Calu3 (cell line): ENCODE measurements at regions not wholly inside any gene's neighbourhood (a gene's known extent, or its start where the extent isn't known, plus 50 kb on each side); places are given as distances from the start of the nearest gene placed in this dataset.

ENCODE experiments used
- BruUV-seq: library from RNA; stranded (reverse); fragments of 400-500 nt; replicated peaks from 2 replicates; lab custom pipeline; 2021; lab: Mats Ljungman, UMichigan
- CTCF ChIA-PET: fragments of 300-600 bp; sonication (Branson Sonifier 250); formaldehyde crosslinking; loops from one replicate; lab custom pipeline; 2022; ENCODE audit warnings: antibody characterized with exemption; lab: Charles Lee
- DNase-seq: peaks from one replicate; pipeline ENCODE4 v3.0.0; 2022
- H3K27ac Mint-ChIP-seq: one replicate; pipeline ENCODE4 v1.8.0; 2022; ENCODE audit warnings: mixed read lengths; ENCODE audit not compliant: unreplicated experiment
- H3K27me3 Mint-ChIP-seq: one replicate; pipeline ENCODE4 v1.8.0; 2022; ENCODE audit warnings: mixed read lengths; ENCODE audit not compliant: unreplicated experiment
- H3K36me3 Mint-ChIP-seq: one replicate; pipeline ENCODE4 v1.8.0; 2022; ENCODE audit warnings: mild to moderate bottlenecking, moderate library complexity, mixed read lengths; ENCODE audit not compliant: insufficient read depth, unreplicated experiment
- H3K4me1 Mint-ChIP-seq: one replicate; pipeline ENCODE4 v1.8.0; 2022; ENCODE audit warnings: mild to moderate bottlenecking, low read depth, mixed read lengths; ENCODE audit not compliant: unreplicated experiment
- H3K4me3 Mint-ChIP-seq: one replicate; pipeline ENCODE4 v1.8.0; 2022; ENCODE audit warnings: mild to moderate bottlenecking, low read depth, moderate library complexity, mixed read lengths; ENCODE audit not compliant: unreplicated experiment
- H3K9me3 Mint-ChIP-seq: one replicate; pipeline ENCODE4 v1.8.0; 2022; ENCODE audit warnings: low read depth, mixed read lengths; ENCODE audit not compliant: unreplicated experiment
- intact Hi-C: fragments of 100-400 bp; cut with micrococcal nuclease; formaldehyde crosslinking; loops from one replicate; pipeline ENCODE4 v1.10.0; 2022; ENCODE audit not compliant: unreplicated experiment
- TF ChIP-seq, protein P1 (sequence below): fragments of 200-600 bp; IDR thresholded peaks from one replicate; pipeline ENCODE4 v1.8.0; 2022; ENCODE audit warnings: antibody characterized with exemption; ENCODE audit not compliant: unreplicated experiment

DNA sequence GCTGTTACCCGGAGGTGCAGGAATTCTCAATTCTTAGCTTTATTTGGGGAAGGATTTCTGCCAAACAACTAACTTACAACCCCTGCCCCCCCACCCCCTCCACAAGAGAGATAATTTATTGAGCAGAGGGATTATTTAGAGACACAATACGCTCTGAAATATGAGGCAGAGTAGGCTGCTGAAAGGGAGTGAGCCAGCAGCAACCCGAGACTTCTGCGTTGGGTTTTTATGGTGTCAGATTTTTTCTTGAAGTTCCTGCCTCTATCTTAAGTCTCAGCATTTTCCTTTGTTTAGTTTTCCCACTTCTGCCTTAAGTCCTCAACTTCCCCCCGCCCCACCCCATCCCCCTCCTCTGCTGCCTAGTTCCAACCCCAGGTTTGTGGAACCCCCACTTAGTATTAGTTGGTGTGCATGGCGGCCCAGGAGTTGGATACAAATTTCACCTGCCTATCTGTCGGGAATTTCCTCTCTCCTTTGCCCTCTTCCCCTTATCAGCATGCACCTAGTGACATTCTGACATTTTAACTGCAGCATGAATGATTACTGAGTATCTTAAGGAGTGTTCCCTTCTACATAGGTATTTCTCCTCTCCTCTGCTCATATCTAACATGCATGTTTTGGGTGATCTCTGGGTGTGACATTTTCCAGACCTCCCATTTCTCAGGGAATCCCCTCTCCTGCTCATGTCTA, 1635.9 kb upstream of the LRRTM1 start:
- Mint-ChIP-seq H3K27me3 (no peaks in the 10 kb centered on the region), H3K4me1 (no peaks in the 10 kb centered on the region), H3K27ac (no peak overlapping the region), H3K9me3 (peaks cover 4% of the 10 kb centered on the region), H3K4me3 (no peak overlapping the region), H3K36me3 (no peaks in the 10 kb centered on the region)
- intact Hi-C loops = no loop called here
- BruUV-seq = no TSS peak
- no peak for DNase-seq
- CTCF ChIA-PET = interaction anchor here (0.7 kb wide), 1 partner anchor 339 kb away, joined by 3 read pairs; no protein-coding TSS in a partner anchor
- TF ChIP-seq, protein P1, sequence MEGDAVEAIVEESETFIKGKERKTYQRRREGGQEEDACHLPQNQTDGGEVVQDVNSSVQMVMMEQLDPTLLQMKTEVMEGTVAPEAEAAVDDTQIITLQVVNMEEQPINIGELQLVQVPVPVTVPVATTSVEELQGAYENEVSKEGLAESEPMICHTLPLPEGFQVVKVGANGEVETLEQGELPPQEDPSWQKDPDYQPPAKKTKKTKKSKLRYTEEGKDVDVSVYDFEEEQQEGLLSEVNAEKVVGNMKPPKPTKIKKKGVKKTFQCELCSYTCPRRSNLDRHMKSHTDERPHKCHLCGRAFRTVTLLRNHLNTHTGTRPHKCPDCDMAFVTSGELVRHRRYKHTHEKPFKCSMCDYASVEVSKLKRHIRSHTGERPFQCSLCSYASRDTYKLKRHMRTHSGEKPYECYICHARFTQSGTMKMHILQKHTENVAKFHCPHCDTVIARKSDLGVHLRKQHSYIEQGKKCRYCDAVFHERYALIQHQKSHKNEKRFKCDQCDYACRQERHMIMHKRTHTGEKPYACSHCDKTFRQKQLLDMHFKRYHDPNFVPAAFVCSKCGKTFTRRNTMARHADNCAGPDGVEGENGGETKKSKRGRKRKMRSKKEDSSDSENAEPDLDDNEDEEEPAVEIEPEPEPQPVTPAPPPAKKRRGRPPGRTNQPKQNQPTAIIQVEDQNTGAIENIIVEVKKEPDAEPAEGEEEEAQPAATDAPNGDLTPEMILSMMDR = no peak

- CTCF ChIA-PET = no interaction called here
- intact Hi-C loops = no loop called here
- no peaks in the 10 kb centered on the region for H3K4me1 Mint-ChIP-seq
- H3K27ac Mint-ChIP-seq = no peak overlapping the region
- BruUV-seq = no TSS peak
- H3K4me3 Mint-ChIP-seq = no peak overlapping the region
- no peak for DNase-seq
- no peaks in the 10 kb centered on the region for H3K27me3 Mint-ChIP-seq
- TF ChIP-seq, protein P1 = no peak
- peaks cover 6% of the 10 kb centered on the region for H3K9me3 Mint-ChIP-seq
- no peaks in the 10 kb centered on the region for H3K36me3 Mint-ChIP-seq
Measured at GRCh38 chr2:81937944-81938343, 1633.4 kb upstream of the LRRTM1 start.

- BruUV-seq = no TSS peak
- CTCF ChIA-PET = no interaction called here
- Mint-ChIP-seq H3K36me3 (no peaks in the 10 kb centered on the region), H3K27ac (no peak overlapping the region), H3K4me3 (no peak overlapping the region), H3K9me3 (peaks cover 6% of the 10 kb centered on the region), H3K27me3 (no peaks in the 10 kb centered on the region), H3K4me1 (no peaks in the 10 kb centered on the region)
- intact Hi-C loops = no loop called here
- TF ChIP-seq, protein P1 = no peak
- no peak for DNase-seq
Measured at GRCh38 chr2:81903534-81903933, 1599.0 kb upstream of the LRRTM1 start.

DNA sequence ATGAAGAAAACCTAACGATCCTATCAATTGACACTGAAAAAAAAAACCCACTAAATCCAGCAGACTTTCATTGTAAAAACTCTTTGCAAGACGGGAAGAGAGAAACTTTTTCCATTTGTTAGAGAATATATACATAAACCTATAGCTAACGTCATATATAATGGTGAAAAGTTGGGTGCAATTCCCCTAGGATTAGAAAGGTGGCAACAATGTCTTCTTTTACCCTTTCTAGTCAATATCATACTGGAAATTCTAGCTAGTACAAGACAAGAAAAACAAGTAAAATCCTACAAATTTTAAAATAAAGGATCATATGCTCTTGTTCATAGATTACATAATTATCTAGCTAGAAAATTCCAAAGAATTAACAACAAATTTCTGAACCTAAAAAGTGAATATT, 1596.5 kb upstream of the LRRTM1 start:
- Mint-ChIP-seq H3K4me1 (peaks cover 10% of the 10 kb centered on the region), H3K27me3 (no peaks in the 10 kb centered on the region), H3K27ac (no peak overlapping the region), H3K36me3 (no peaks in the 10 kb centered on the region), H3K4me3 (no peak overlapping the region), H3K9me3 (peaks cover 12% of the 10 kb centered on the region)
- BruUV-seq = no TSS peak
- CTCF ChIA-PET = interaction anchor here (0.6 to 0.7 kb wide), 3 partner anchors 15 to 1382 kb away, joined by 3 to 6 read pairs (median 5); no protein-coding TSS in a partner anchor
- intact Hi-C loops = no loop called here
- DNase-seq = no peak
- TF ChIP-seq, protein P1 = no peak
